ENCODE measurements at regions not wholly inside any gene's neighbourhood (a gene's known extent, or its start where the extent isn't known, plus 50 kb on each side); places are given as distances from the start of the nearest gene placed in this dataset.

DNA sequence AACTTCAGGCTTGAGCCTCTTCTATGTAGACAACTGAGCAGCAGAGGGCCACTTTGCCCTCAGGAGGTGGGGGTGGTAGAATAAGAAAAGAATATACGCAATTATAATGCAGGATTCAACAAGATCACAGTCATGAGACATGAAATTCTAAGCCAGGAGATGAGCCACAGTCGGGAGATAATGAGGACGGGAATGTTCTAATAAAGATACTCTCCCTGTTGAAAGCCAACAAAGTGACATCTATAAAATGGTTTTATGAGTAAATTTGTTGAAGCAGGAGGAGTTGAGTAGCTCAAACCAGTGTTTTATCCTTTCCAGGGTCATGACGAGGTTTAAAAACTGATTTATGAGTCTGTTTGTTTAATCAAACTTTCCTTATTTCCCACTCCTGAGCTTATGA is 152.0 kb upstream of the SERP2 start:
- TF ChIP-seq POLR2A (IDR thresholded peaks at IDR 0.05; ENCODE audit: low read depth, low read length): no peak
- no peak for TF ChIP-seq POLR2AphosphoS5 (IDR thresholded peaks at IDR 0.05; ENCODE audit: low read depth, low read length)
- no peak for TF ChIP-seq TAF1 (IDR thresholded peaks at IDR 0.05; ENCODE audit: low read depth, low read length)
- TF ChIP-seq POU2F2 (IDR thresholded peaks at IDR 0.05; ENCODE audit: low read depth, low read length): no peak
- no peak for TF ChIP-seq PAX5 (IDR thresholded peaks at IDR 0.05; ENCODE audit: insufficient read depth, low read length, severe bottlenecking)
- TF ChIP-seq SPI1 (IDR thresholded peaks at IDR 0.05; ENCODE audit: low read depth, low read length): no peak
